RWPE1 (cell line): ENCODE measurements at regions not wholly inside any gene's neighbourhood (a gene's known extent, or its start where the extent isn't known, plus 50 kb on each side); places are given as distances from the start of the nearest gene placed in this dataset.
"Not testable (repeated sequence)": the region's sequence is repeated elsewhere in the genome, so short reads cannot be mapped to it uniquely, and the experiment has no call there.

Experiments used
- CTCF ChIA-PET: fragments of 350-600 bp; sonication (Branson Sonifier 250); formaldehyde crosslinking; extraction: SDS; loops from one replicate; lab custom pipeline; 2021; lab: Yijun Ruan, JAX
- POLR2A ChIA-PET: fragments of 400-600 bp; formaldehyde crosslinking; extraction: SDS; loops from one replicate; lab custom pipeline; 2020; ENCODE audit warnings: antibody characterized with exemption; ENCODE audit not compliant: low non-redundant PET; lab: Yijun Ruan, JAX
- DNase-seq: peaks from one replicate; pipeline ENCODE4 v3.0.0; 2012; ENCODE audit warnings: low spot score
- H3K27ac ChIP-seq: fragments of 450-650 bp; 2 replicates; pipeline ENCODE4 v1.5.1; 2017

- CTCF ChIA-PET, POLR2A ChIA-PET, DNase-seq, H3K27ac ChIP-seq: not testable (repeated sequence)
Observed at GRCh38 chr21:5057077-5057476, 5464.3 kb upstream of the TPTE start.

GRCh38 chr21:5060364-5061083 is 5460.9 kb upstream of the TPTE start:
- CTCF ChIA-PET, H3K27ac ChIP-seq, POLR2A ChIA-PET, DNase-seq: not testable (repeated sequence)

GRCh38 chr21:5064581-5065142 is 5456.7 kb upstream of the TPTE start:
- DNase-seq, H3K27ac ChIP-seq, POLR2A ChIA-PET, CTCF ChIA-PET: not testable (repeated sequence)

- DNase-seq, CTCF ChIA-PET, H3K27ac ChIP-seq, POLR2A ChIA-PET: not testable (repeated sequence)
Observed at GRCh38 chr21:5065240-5066211, 5455.9 kb upstream of the TPTE start.

GRCh38 chr21:5066682-5067251 is 5454.6 kb upstream of the TPTE start:
- POLR2A ChIA-PET, CTCF ChIA-PET, H3K27ac ChIP-seq, DNase-seq: not testable (repeated sequence)

GRCh38 chr21:5067326-5068048 is 5453.9 kb upstream of the TPTE start:
- POLR2A ChIA-PET, CTCF ChIA-PET, H3K27ac ChIP-seq, DNase-seq: not testable (repeated sequence)

- DNase-seq, POLR2A ChIA-PET, CTCF ChIA-PET, H3K27ac ChIP-seq: not testable (repeated sequence)
Observed at GRCh38 chr21:5068649-5069048, 5452.7 kb upstream of the TPTE start.

GRCh38 chr21:5071180-5071579 is 5450.2 kb upstream of the TPTE start:
- DNase-seq, H3K27ac ChIP-seq, CTCF ChIA-PET, POLR2A ChIA-PET: not testable (repeated sequence)

- DNase-seq, CTCF ChIA-PET, H3K27ac ChIP-seq, POLR2A ChIA-PET: not testable (repeated sequence)
Observed at GRCh38 chr21:5076854-5077253, 5444.5 kb upstream of the TPTE start.

- H3K27ac ChIP-seq, POLR2A ChIA-PET, CTCF ChIA-PET, DNase-seq: not testable (repeated sequence)
Observed at GRCh38 chr21:5079361-5079760, 5442.0 kb upstream of the TPTE start.

GRCh38 chr21:5080015-5080414 is 5441.4 kb upstream of the TPTE start:
- H3K27ac ChIP-seq, DNase-seq: not testable (repeated sequence)

GRCh38 chr21:5084246-5084645 is 5437.1 kb upstream of the TPTE start:
- POLR2A ChIA-PET, DNase-seq, H3K27ac ChIP-seq, CTCF ChIA-PET: not testable (repeated sequence)

More at GRCh38 chr21:5080015-5080414, 5441.4 kb upstream of the TPTE start:
- CTCF ChIA-PET, POLR2A ChIA-PET: not testable (repeated sequence)

GRCh38 chr21:5085456-5085855 is 5435.9 kb upstream of the TPTE start:
- POLR2A ChIA-PET, CTCF ChIA-PET, H3K27ac ChIP-seq, DNase-seq: not testable (repeated sequence)

GRCh38 chr21:5086416-5086815 is 5435.0 kb upstream of the TPTE start:
- DNase-seq, CTCF ChIA-PET, POLR2A ChIA-PET, H3K27ac ChIP-seq: not testable (repeated sequence)

- H3K27ac ChIP-seq, CTCF ChIA-PET, DNase-seq, POLR2A ChIA-PET: not testable (repeated sequence)
Observed at GRCh38 chr21:5088820-5089219, 5432.6 kb upstream of the TPTE start.

GRCh38 chr21:5089399-5090089 is 5431.8 kb upstream of the TPTE start:
- DNase-seq, CTCF ChIA-PET, H3K27ac ChIP-seq, POLR2A ChIA-PET: not testable (repeated sequence)
